ENCODE measurements at regions not wholly inside any gene's neighbourhood (a gene's known extent, or its start where the extent isn't known, plus 50 kb on each side); places are given as distances from the start of the nearest gene placed in this dataset.

- Histone ChIP-seq H3K79me2 (replicated peaks; ENCODE audit: insufficient read depth, low read length) (no peaks in the 10 kb centered on the region), H3K9me2 (ENCODE audit: insufficient read depth, low read length) (no peaks in the 10 kb centered on the region), H3K27ac (ENCODE audit: low read length) (no peak overlapping the region), H3F3A (ENCODE audit: insufficient read depth, low read length, poor library complexity, severe bottlenecking) (no peaks in the 10 kb centered on the region), H3K27me3 (ENCODE audit: insufficient read depth, low read depth, low read length) (no peaks in the 10 kb centered on the region), H3K36me3 (ENCODE audit: insufficient read depth, low read length) (no peaks in the 10 kb centered on the region), H3K9ac (ENCODE audit: low read length) (no peak overlapping the region), H3K4me2 (ENCODE audit: low read length) (no peak overlapping the region), H3K9me3 (ENCODE audit: low read length) (no peaks in the 10 kb centered on the region), H3K4me3 (ENCODE audit: low read length) (no peak overlapping the region), H4K20me1 (ENCODE audit: insufficient read depth) (no peaks in the 10 kb centered on the region), H2AFZ (ENCODE audit: low read depth, low read length) (no peak overlapping the region)
- TF ChIP-seq RAD21 (conservative IDR thresholded peaks at IDR 0.05) (no peak), EZH2 (IDR thresholded peaks at IDR 0.05; ENCODE audit: borderline replicate concordance, insufficient read depth, low read length, poor library complexity, severe bottlenecking) (no peak), TAF1 (IDR thresholded peaks at IDR 0.05; ENCODE audit: low read depth) (no peak), MXI1 (conservative IDR thresholded peaks at IDR 0.05; ENCODE audit: poor library complexity, severe bottlenecking) (no peak), SMC3 (conservative IDR thresholded peaks at IDR 0.05; ENCODE audit: poor library complexity) (no peak)
These were observed 264.2 kb downstream of the IRX2 start for GRCh38 chr5:2487152-2487763.

GRCh38 chr5:2486373-2486772 lies 265.1 kb downstream of the IRX2 start:
- Histone ChIP-seq H3F3A (ENCODE audit: insufficient read depth, low read length, poor library complexity, severe bottlenecking) (no peaks in the 10 kb centered on the region), H3K27ac (ENCODE audit: low read length) (no peak overlapping the region), H3K4me3 (ENCODE audit: low read length) (no peak overlapping the region), H4K20me1 (ENCODE audit: insufficient read depth) (no peaks in the 10 kb centered on the region), H3K27me3 (ENCODE audit: insufficient read depth, low read depth, low read length) (no peaks in the 10 kb centered on the region), H3K79me2 (replicated peaks; ENCODE audit: insufficient read depth, low read length) (no peaks in the 10 kb centered on the region), H3K9me2 (ENCODE audit: insufficient read depth, low read length) (no peaks in the 10 kb centered on the region), H3K9ac (ENCODE audit: low read length) (no peak overlapping the region), H3K9me3 (ENCODE audit: low read length) (peaks cover 5% of the 10 kb centered on the region), H3K4me2 (ENCODE audit: low read length) (no peak overlapping the region), H3K36me3 (ENCODE audit: insufficient read depth, low read length) (no peaks in the 10 kb centered on the region), H2AFZ (ENCODE audit: low read depth, low read length) (no peak overlapping the region)
- TF ChIP-seq MXI1 (conservative IDR thresholded peaks at IDR 0.05; ENCODE audit: poor library complexity, severe bottlenecking) (no peak), REST (IDR thresholded peaks at IDR 0.05; ENCODE audit: borderline replicate concordance) (no peak), SMC3 (conservative IDR thresholded peaks at IDR 0.05; ENCODE audit: poor library complexity) (no peak), EZH2 (IDR thresholded peaks at IDR 0.05; ENCODE audit: borderline replicate concordance, insufficient read depth, low read length, poor library complexity, severe bottlenecking) (no peak), POLR2AphosphoS5 (IDR thresholded peaks at IDR 0.05) (no peak), EP300 (conservative IDR thresholded peaks at IDR 0.05; ENCODE audit: poor library complexity, severe bottlenecking) (no peak), RAD21 (conservative IDR thresholded peaks at IDR 0.05) (no peak), CTCF (IDR thresholded peaks at IDR 0.05; ENCODE audit: poor library complexity, severe bottlenecking) (no peak), TAF1 (IDR thresholded peaks at IDR 0.05; ENCODE audit: low read depth) (no peak)

All from neural cell (in vitro differentiated cells).